NB4 (cell line): ENCODE measurements at regions not wholly inside any gene's neighbourhood (a gene's known extent, or its start where the extent isn't known, plus 50 kb on each side); places are given as distances from the start of the nearest gene placed in this dataset.

Source experiments
- MYC ChIP-seq: IDR thresholded peaks from 2 replicates; pipeline ENCODE4 v1.6.1; 2011; ENCODE audit warnings: low read depth, low read length
- POLR2A ChIP-seq: IDR thresholded peaks from 2 replicates; pipeline ENCODE4 v1.6.1; 2011; ENCODE audit warnings: mild to moderate bottlenecking; ENCODE audit not compliant: insufficient read length; ENCODE audit errors: extremely low read depth
- TF ChIP-seq, protein P1 (sequence below): IDR thresholded peaks from one replicate; pipeline ENCODE4 v1.5.1; 2012; ENCODE audit warnings: low read depth, low read length
- TF ChIP-seq, protein P2 (sequence below): IDR thresholded peaks from 2 replicates; pipeline ENCODE4 v1.6.1; 2011; ENCODE audit warnings: low read depth, low read length

DNA sequence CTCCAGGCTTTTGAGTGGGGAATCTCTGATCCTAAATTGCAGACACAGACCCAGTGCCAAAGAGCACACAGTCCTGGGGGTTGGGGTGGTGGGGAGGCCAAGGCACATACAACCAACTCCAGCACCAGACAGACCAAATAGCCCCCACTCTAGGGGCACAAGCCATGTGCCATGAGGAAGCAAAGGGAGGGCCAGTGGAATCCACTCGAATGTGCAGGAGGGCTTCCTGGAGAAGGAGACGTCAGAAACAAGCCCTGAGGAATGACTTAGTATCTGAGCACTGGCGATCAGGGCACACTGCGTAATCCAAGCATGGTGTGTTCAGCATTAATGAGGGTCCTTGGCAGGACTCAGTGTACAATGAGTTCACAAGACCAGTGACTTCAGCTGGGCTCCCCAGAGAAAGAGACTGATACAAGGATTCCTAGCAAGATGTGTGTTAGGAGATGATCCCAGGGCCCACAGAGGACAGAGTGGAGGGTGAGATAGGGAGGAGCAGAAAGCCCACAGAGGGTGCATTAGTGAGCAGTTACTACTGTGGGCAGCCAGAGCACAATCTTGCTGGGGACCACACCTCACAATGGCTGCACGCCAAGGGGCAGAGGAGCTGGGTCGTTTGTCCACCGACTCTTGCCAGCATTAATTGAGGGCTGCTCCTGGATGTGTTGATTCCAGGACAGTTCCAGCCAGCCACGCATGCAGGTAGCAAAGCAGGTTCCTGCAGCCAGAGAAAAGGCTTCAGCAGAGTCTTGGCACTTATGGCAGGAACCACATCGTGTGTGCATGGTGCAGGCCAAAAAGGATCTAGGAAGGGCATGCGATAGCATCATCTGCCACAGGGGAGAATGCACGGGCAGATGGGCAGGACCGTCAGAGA lies 152.6 kb upstream of the VSTM2B start:
- TF ChIP-seq, protein P1, sequence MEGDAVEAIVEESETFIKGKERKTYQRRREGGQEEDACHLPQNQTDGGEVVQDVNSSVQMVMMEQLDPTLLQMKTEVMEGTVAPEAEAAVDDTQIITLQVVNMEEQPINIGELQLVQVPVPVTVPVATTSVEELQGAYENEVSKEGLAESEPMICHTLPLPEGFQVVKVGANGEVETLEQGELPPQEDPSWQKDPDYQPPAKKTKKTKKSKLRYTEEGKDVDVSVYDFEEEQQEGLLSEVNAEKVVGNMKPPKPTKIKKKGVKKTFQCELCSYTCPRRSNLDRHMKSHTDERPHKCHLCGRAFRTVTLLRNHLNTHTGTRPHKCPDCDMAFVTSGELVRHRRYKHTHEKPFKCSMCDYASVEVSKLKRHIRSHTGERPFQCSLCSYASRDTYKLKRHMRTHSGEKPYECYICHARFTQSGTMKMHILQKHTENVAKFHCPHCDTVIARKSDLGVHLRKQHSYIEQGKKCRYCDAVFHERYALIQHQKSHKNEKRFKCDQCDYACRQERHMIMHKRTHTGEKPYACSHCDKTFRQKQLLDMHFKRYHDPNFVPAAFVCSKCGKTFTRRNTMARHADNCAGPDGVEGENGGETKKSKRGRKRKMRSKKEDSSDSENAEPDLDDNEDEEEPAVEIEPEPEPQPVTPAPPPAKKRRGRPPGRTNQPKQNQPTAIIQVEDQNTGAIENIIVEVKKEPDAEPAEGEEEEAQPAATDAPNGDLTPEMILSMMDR: no peak
- TF ChIP-seq, protein P2, sequence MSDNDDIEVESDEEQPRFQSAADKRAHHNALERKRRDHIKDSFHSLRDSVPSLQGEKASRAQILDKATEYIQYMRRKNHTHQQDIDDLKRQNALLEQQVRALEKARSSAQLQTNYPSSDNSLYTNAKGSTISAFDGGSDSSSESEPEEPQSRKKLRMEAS: no peak
- TF ChIP-seq POLR2A (no peak), MYC (no peak)
